ENCODE measurements at regions not wholly inside any gene's neighbourhood (a gene's known extent, or its start where the extent isn't known, plus 50 kb on each side); places are given as distances from the start of the nearest gene placed in this dataset.

DNA sequence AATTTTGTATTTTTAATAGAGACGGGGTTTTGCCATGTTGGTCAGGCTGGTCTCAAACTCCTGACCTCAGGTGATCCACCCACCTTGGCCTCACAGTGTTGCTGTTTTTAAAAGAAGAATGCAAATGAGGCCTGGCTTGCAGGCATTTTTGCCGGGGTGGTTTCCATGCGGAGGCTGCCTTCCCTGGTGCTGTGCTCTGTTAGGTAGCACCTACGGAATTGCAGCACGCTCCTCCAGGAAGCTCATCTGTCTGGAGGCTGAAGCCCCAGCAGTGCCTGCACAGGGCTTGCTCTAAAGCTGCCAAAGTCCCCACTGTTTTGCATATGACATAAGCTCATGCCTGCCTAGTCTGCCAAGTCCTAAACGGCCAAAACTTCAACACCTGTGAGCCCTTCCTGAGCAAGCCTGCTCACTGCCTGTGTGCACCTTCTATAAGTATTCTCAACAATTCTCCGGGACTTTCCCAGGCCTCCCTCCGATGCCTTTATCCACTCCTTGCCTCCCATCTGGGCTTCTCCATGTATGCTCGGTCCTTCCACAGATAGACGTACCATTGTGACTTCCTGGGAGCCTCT lies 551.3 kb upstream of the RAB6C start:
- in situ Hi-C loops (cut with HindIII; ENCODE audit: low sequenced_read_pairs), result no loop called here
- no peak overlapping the region for H3K4me3 ChIP-seq (ENCODE audit: low read depth, low read length)
- DNase-seq (ENCODE audit: low read depth, low spot score), result no peak
- TF ChIP-seq, protein P1, sequence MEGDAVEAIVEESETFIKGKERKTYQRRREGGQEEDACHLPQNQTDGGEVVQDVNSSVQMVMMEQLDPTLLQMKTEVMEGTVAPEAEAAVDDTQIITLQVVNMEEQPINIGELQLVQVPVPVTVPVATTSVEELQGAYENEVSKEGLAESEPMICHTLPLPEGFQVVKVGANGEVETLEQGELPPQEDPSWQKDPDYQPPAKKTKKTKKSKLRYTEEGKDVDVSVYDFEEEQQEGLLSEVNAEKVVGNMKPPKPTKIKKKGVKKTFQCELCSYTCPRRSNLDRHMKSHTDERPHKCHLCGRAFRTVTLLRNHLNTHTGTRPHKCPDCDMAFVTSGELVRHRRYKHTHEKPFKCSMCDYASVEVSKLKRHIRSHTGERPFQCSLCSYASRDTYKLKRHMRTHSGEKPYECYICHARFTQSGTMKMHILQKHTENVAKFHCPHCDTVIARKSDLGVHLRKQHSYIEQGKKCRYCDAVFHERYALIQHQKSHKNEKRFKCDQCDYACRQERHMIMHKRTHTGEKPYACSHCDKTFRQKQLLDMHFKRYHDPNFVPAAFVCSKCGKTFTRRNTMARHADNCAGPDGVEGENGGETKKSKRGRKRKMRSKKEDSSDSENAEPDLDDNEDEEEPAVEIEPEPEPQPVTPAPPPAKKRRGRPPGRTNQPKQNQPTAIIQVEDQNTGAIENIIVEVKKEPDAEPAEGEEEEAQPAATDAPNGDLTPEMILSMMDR (IDR thresholded peaks at IDR 0.05; ENCODE audit: low read depth, low read length), result no peak

DNA sequence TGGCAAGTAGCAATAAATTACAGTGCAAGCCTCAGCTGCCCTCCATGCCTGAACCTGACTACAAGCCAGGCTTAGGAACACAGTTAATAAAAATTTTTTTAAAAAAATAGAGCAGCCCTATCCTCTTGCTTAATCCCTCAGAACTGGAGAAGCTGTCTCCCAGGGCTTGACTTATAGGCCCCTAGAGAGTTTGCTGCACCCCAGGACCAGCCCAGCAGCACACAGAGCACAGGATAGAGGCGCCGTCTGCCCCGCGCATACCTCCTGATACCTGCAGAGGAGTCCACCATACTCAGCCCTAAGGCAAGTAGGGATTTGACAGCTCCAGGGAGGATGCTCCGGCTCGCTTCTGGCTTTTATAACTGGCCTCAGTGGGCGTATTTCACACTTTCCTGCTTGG lies 548.6 kb upstream of the RAB6C start:
- no peak overlapping the region for H3K4me3 ChIP-seq (ENCODE audit: low read depth, low read length)
- no peak for DNase-seq (ENCODE audit: low read depth, low spot score)
- in situ Hi-C loops (cut with HindIII; ENCODE audit: low sequenced_read_pairs), result no loop called here
- TF ChIP-seq, protein P1 (IDR thresholded peaks at IDR 0.05; ENCODE audit: low read depth, low read length), result no peak

DNA sequence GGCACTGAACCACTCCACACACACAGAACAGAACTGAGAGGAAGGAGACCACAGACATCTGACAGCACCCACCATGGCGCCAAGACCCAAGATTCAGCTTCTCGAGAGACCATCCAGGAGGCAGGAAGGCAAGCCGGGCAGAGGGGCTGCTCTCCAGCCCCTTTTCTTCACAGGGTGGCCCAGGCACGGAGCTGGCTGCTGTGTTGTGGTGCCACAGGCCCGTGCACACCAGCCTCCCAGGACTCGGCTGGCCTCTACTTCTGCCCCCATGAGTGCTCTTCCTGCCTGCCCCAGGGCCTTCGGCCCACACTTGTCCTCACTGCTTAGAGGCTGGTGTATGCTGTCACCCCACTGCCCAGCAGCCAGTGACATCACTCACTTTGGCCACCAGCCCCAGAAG lies 547.6 kb upstream of the RAB6C start:
- no peak for DNase-seq (ENCODE audit: low read depth, low spot score)
- no peak overlapping the region for H3K4me3 ChIP-seq (ENCODE audit: low read depth, low read length)
- TF ChIP-seq, protein P1 (IDR thresholded peaks at IDR 0.05; ENCODE audit: low read depth, low read length), result no peak
- in situ Hi-C loops (cut with HindIII; ENCODE audit: low sequenced_read_pairs), result no loop called here

DNA sequence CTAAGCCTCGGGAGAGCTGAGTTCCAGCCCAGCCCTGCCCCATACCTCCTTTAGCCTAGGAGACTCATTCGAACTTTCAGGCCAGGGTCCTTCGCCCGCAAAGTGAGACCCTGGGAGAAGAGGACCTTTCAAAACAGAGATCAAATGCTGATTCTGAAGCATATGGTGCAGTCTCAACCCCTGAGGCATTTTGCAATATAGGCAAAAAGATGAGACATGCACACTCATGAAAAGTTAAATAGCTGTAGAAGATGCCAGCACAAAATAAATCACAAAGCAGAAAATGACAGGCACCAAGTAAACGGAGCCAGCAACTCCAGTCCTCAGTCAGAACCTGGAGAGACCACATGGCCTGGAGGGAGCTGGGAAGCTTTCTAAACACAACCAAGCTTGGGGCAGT lies 542.7 kb upstream of the RAB6C start:
- no peak for DNase-seq (ENCODE audit: low read depth, low spot score)
- TF ChIP-seq, protein P1 (IDR thresholded peaks at IDR 0.05; ENCODE audit: low read depth, low read length), result no peak
- in situ Hi-C loops (cut with HindIII; ENCODE audit: low sequenced_read_pairs), result no loop called here
- H3K4me3 ChIP-seq (ENCODE audit: low read depth, low read length), result no peak overlapping the region

DNA sequence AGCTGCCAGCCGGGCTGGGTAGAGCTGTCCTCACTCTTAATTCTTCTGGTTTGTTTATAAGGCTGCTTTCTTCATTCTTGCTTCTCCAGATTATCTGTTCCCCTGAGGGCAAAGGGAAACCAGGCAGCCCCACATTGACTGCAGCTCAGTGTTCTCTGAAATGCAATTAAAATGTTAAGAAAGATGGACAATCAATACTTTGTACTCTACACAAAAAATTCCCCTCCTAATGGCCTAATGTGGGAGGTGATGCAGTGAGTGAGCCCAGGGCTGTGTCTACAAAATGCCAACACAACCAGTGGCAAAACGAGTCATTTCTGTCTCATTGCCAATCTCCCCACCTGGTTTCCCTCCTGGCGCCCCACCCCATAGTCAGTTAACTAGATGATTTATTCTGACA lies 541.7 kb upstream of the RAB6C start:
- H3K4me3 ChIP-seq (ENCODE audit: low read depth, low read length), result no peak overlapping the region
- no peak for DNase-seq (ENCODE audit: low read depth, low spot score)
- TF ChIP-seq, protein P1 (IDR thresholded peaks at IDR 0.05; ENCODE audit: low read depth, low read length), result no peak
- in situ Hi-C loops (cut with HindIII; ENCODE audit: low sequenced_read_pairs), result no loop called here

DNA sequence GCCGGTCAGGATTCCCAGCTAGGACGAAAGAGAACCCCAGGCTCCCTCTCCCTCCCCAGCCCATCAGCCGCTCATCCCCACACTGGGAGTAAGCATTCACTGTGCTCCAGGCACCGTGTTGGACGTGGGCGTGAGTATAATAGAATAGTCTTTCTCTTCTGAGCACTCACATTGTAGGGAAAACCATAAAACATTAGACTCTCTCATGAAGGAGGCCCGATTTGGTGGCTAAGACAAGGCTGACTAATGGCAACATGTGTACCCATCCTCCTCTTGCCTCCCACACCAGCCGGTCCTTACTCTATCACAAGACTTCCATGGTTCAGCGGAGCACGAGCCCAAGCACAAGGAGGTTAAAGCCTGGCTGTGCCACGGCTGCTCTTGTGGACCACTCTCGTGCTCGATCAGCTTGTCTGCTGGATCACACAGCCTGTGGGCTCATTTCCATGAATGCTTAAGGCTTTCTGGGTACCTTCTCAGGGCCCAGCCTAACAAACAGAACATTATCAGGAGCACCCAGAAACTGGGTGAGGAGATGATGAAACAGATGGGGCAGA lies 540.9 kb upstream of the RAB6C start:
- no peak for DNase-seq (ENCODE audit: low read depth, low spot score)
- TF ChIP-seq, protein P1 (IDR thresholded peaks at IDR 0.05; ENCODE audit: low read depth, low read length), result no peak
- H3K4me3 ChIP-seq (ENCODE audit: low read depth, low read length), result no peak overlapping the region
- in situ Hi-C loops (cut with HindIII; ENCODE audit: low sequenced_read_pairs), result no loop called here
